HEK293 (cell line): ENCODE measurements at regions not wholly inside any gene's neighbourhood (a gene's known extent, or its start where the extent isn't known, plus 50 kb on each side); places are given as distances from the start of the nearest gene placed in this dataset.

Experiments used
- CTCF ChIP-seq: fragments of 450-650 bp; formaldehyde crosslinking; IDR thresholded peaks from 2 replicates; pipeline ENCODE4 v1.5.1; 2016; ENCODE audit warnings: missing biosample characterization, missing genetic modification characterization
- MYNN ChIP-seq: fragments of 450-650 bp; formaldehyde crosslinking; IDR thresholded peaks from 2 replicates; pipeline ENCODE4 v1.5.1; 2016; ENCODE audit warnings: missing biosample characterization, missing genetic modification characterization, borderline replicate concordance
- PATZ1 ChIP-seq: fragments of 450-650 bp; formaldehyde crosslinking; IDR thresholded peaks from 2 replicates; pipeline ENCODE4 v1.5.1; 2016; ENCODE audit warnings: missing biosample characterization, missing genetic modification characterization
- YY1 ChIP-seq: fragments of 450-650 bp; formaldehyde crosslinking; IDR thresholded peaks from 2 replicates; pipeline ENCODE4 v1.5.1; 2018; ENCODE audit warnings: missing biosample characterization, missing genetic modification characterization
- ZBTB20 ChIP-seq: fragments of 450-650 bp; formaldehyde crosslinking; IDR thresholded peaks from 2 replicates; pipeline ENCODE4 v1.5.1; 2016; ENCODE audit warnings: missing biosample characterization, missing genetic modification characterization
- ZBTB49 ChIP-seq: fragments of 450-650 bp; formaldehyde crosslinking; IDR thresholded peaks from 2 replicates; pipeline ENCODE4 v1.5.1; 2016; ENCODE audit warnings: missing biosample characterization, missing genetic modification characterization, low read depth
- ZNF146 ChIP-seq: fragments of 450-650 bp; formaldehyde crosslinking; IDR thresholded peaks from 2 replicates; pipeline ENCODE4 v1.5.1; 2016; ENCODE audit warnings: missing biosample characterization, missing genetic modification characterization
- ZNF174 ChIP-seq: fragments of 450-650 bp; formaldehyde crosslinking; IDR thresholded peaks from 2 replicates; pipeline ENCODE4 v1.5.0; 2017; ENCODE audit warnings: missing biosample characterization, mild to moderate bottlenecking, missing genetic modification characterization
- ZNF23 ChIP-seq: fragments of 450-650 bp; formaldehyde crosslinking; IDR thresholded peaks from 2 replicates; pipeline ENCODE4 v1.5.1; 2016; ENCODE audit warnings: missing biosample characterization, missing genetic modification characterization, borderline replicate concordance
- ZNF274 ChIP-seq, 2 experiments: fragments of 200-500 bp in 1 of 2; fragments of 450-650 bp in 1 of 2; sonication (Bioruptor generic) in 1 of 2; formaldehyde crosslinking in 1 of 2; IDR thresholded peaks; 2 replicates each; pipeline versions ENCODE4 v1.5.1 to v1.6.1; 2014 to 2016; ENCODE audit warnings: borderline replicate concordance in 1 of 2, inconsistent platforms in 1 of 2, low read length in 1 of 2, missing biosample characterization in 1 of 2, missing genetic modification characterization in 1 of 2
- ZNF433 ChIP-seq: fragments of 450-650 bp; formaldehyde crosslinking; IDR thresholded peaks from 2 replicates; pipeline ENCODE4 v1.5.1; 2016; ENCODE audit warnings: missing biosample characterization, missing genetic modification characterization, low read depth
- ZNF623 ChIP-seq: fragments of 450-650 bp; formaldehyde crosslinking; IDR thresholded peaks from 2 replicates; pipeline ENCODE4 v1.5.1; 2016; ENCODE audit warnings: missing biosample characterization, missing genetic modification characterization
- ZNF660 ChIP-seq: fragments of 450-650 bp; IDR thresholded peaks from 2 replicates; pipeline ENCODE4 v1.5.1; 2018; ENCODE audit warnings: missing biosample characterization, mild to moderate bottlenecking, missing genetic modification characterization
- ZNF677 ChIP-seq: fragments of 450-650 bp; IDR thresholded peaks from 2 replicates; pipeline ENCODE4 v1.5.0; 2018; ENCODE audit warnings: missing biosample characterization, mild to moderate bottlenecking, missing genetic modification characterization, moderate library complexity

- TF ChIP-seq CTCF (tag by site-specific recombination) (no peak), PATZ1 (no peak), ZNF146 (tag by site-specific recombination) (no peak), MYNN (tag by site-specific recombination) (no peak), ZNF23 (tag by site-specific recombination) (no peak), ZNF433 (tag by site-specific recombination) (no peak), ZNF274 (IDR thresholded peaks at IDR 0.05; ENCODE audit: low read length) (no peak), ZNF274 (tag by site-specific recombination; IDR thresholded peaks at IDR 0.05; ENCODE audit: borderline replicate concordance) (no peak), ZNF623 (tag by site-specific recombination) (no peak), ZNF677 (tag by site-specific recombination) (no peak), ZNF174 (tag by site-specific recombination) (no peak), ZBTB20 (tag by site-specific recombination) (no peak), ZNF660 (tag by site-specific recombination) (no peak), ZBTB49 (tag by site-specific recombination) (no peak), YY1 (tag by site-specific recombination) (no peak)
Observed at GRCh38 chr6:139857143-139857542, 482.7 kb upstream of the CITED2 start.
